Psoas muscle (tissue), 7 donors: ENCODE measurements at regions not wholly inside any gene's neighbourhood (a gene's known extent, or its start where the extent isn't known, plus 50 kb on each side); places are given as distances from the start of the nearest gene placed in this dataset.

Experiments used
- ATAC-seq, 4 donors: fragments of 200-7000 bp; cut with Tn5 transposase; one replicate each; pipeline ENCODE4 v1.9.1; 2020; ENCODE audit warnings: moderate library complexity in 3 of 4, mild to moderate bottlenecking in 2 of 4
- DNase-seq, 2 donors: peaks; one replicate each; pipeline ENCODE4 v3.0.0-alpha.2; 2020
- H3K27ac ChIP-seq: fragments of 200-600 bp; one replicate; pipeline ENCODE4 v1.8.0; 2022
- H3K27me3 ChIP-seq, 3 donors: fragments of 200-600 bp in 1 of 3; one replicate each; pipeline versions ENCODE4 v1.6.1 to v1.8.0; 2013 to 2022; ENCODE audit warnings: low read length in 2 of 3, mild to moderate bottlenecking in 2 of 3, moderate library complexity in 1 of 3; ENCODE audit not compliant: insufficient read depth in 3 of 3
- H3K36me3 ChIP-seq, 2 donors: fragments of 200-600 bp in 1 of 2; one replicate each; pipeline versions ENCODE4 v1.6.1 to v1.8.0; 2013 to 2022; ENCODE audit warnings: low read depth in 1 of 2, mild to moderate bottlenecking in 1 of 2, moderate library complexity in 1 of 2; ENCODE audit not compliant: insufficient read depth in 1 of 2
- H3K4me1 ChIP-seq: fragments of 200-600 bp; one replicate; pipeline ENCODE4 v1.8.0; 2022
- H3K4me3 ChIP-seq: fragments of 200-600 bp; one replicate; pipeline ENCODE4 v1.8.0; 2022; ENCODE audit warnings: mild to moderate bottlenecking
- H3K9me3 ChIP-seq: fragments of 200-600 bp; one replicate; pipeline ENCODE4 v1.8.0; 2022
- CTCF ChIP-seq: fragments of 200-600 bp; IDR thresholded peaks from one replicate; pipeline ENCODE4 v1.8.0; 2022; ENCODE audit warnings: antibody characterized with exemption
- WGBS, 3 donors: extraction: QIAGEN DNeasy Blood & Tissue Kit; methylation state at CpG; one replicate each; pipeline versions ENCODE4 v1.1.6 to v1.1.7; 2013; 5-methylcytosine and 5-hydroxymethylcytosine counted together
- intact Hi-C, 2 donors: fragments of 100-400 bp; cut with DNase I; formaldehyde crosslinking; loops; one replicate each; pipeline versions ENCODE4 v1.11.0 to v1.14.2; 2022
- donor health status: healthy with polysubstance abuse.
- donor health status: DM: no; HTN: no; CAD: no; lungs with moderate emphysema.
- donor health status: Bipolar disorder and iron deficiency.
- donor health status: healthy.
- donor health status: DM: yes; HTN: yes; CAD: no.
- donor health status: DM: no; HTN: no; CAD: no.
- donor health status: DM: yes; HTN: yes; CAD: no.

- TF ChIP-seq CTCF, result no peak
- WGBS, 3 donors, result 78 to 80% (median 79%) methylated on average over 4 of the region's 4 CpGs
- intact Hi-C loops, result no loop called here
- DNase-seq (no peak), ATAC-seq (no peak)
- no peaks in the 10 kb centered on the region for H3K4me1 ChIP-seq
- H3K36me3 ChIP-seq, result no peaks in the 10 kb centered on the region
- no peak overlapping the region for H3K4me3 ChIP-seq
- H3K9me3 ChIP-seq, result no peaks in the 10 kb centered on the region
- no peak overlapping the region for H3K27ac ChIP-seq
- no peaks in the 10 kb centered on the region for H3K27me3 ChIP-seq
These were observed 286.9 kb upstream of the CELF4 start for GRCh38 chr18:37852464-37852863.

GRCh38 chr18:37847544-37847943 is 281.9 kb upstream of the CELF4 start:
- no peak for ATAC-seq
- no peaks in the 10 kb centered on the region for H3K36me3 ChIP-seq
- TF ChIP-seq CTCF, result no peak
- no peak overlapping the region for H3K4me3 ChIP-seq
- H3K4me1 ChIP-seq, result no peaks in the 10 kb centered on the region
- H3K27me3 ChIP-seq, result no peaks in the 10 kb centered on the region
- intact Hi-C loops, result no loop called here
- WGBS, 3 donors, result 62 to 71% (median 68%) methylated on average over 3 of the region's 3 CpGs
- no peaks in the 10 kb centered on the region for H3K9me3 ChIP-seq
- no peak overlapping the region for H3K27ac ChIP-seq
- no peak for DNase-seq

GRCh38 chr18:37846996-37847395 is 281.4 kb upstream of the CELF4 start:
- H3K9me3 ChIP-seq, result no peaks in the 10 kb centered on the region
- no peak overlapping the region for H3K27ac ChIP-seq
- H3K36me3 ChIP-seq, result no peaks in the 10 kb centered on the region
- TF ChIP-seq CTCF, result no peak
- DNase-seq (no peak), ATAC-seq (no peak)
- no peaks in the 10 kb centered on the region for H3K4me1 ChIP-seq
- H3K4me3 ChIP-seq, result no peak overlapping the region
- WGBS, 3 donors, result 48 to 66% (median 62%) methylated on average over 3 of the region's 3 CpGs
- intact Hi-C loops, result no loop called here
- H3K27me3 ChIP-seq, result no peaks in the 10 kb centered on the region

GRCh38 chr18:37845498-37845897 is 279.9 kb upstream of the CELF4 start:
- Histone ChIP-seq H3K36me3 (no peaks in the 10 kb centered on the region), H3K27me3 (no peaks in the 10 kb centered on the region), H3K4me3 (no peak overlapping the region), H3K9me3 (no peaks in the 10 kb centered on the region), H3K4me1 (no peaks in the 10 kb centered on the region), H3K27ac (no peak overlapping the region)
- intact Hi-C loops, result no loop called here
- no peak for TF ChIP-seq CTCF
- no peak for DNase-seq
- no peak for ATAC-seq
- WGBS, 3 donors, result 84 to 89% (median 88%) methylated on average over 2 of the region's 2 CpGs

- no peaks in the 10 kb centered on the region for H3K9me3 ChIP-seq
- H3K4me3 ChIP-seq, result no peak overlapping the region
- H3K27me3 ChIP-seq, result no peaks in the 10 kb centered on the region
- ATAC-seq (no peak), DNase-seq (no peak)
- no peak overlapping the region for H3K27ac ChIP-seq
- 36 to 37% (median 36%) methylated on average over 10 of the region's 10 CpGs for WGBS, 3 donors
- intact Hi-C loops, result no loop called here
- no peaks in the 10 kb centered on the region for H3K4me1 ChIP-seq
- H3K36me3 ChIP-seq, result no peaks in the 10 kb centered on the region
- no peak for TF ChIP-seq CTCF
These were observed 278.8 kb upstream of the CELF4 start for GRCh38 chr18:37844209-37844970.
